NCI-H1105 (cell line): ENCODE measurements at regions not wholly inside any gene's neighbourhood (a gene's known extent, or its start where the extent isn't known, plus 50 kb on each side); places are given as distances from the start of the nearest gene placed in this dataset.
A peak's percentile ranks its signal among the peaks of the same experiment; 100 is the strongest.
"Not testable (repeated sequence)": the region's sequence is repeated elsewhere in the genome, so short reads cannot be mapped to it uniquely, and the experiment has no call there.

ENCODE experiments used
- DNase-seq: peaks from one replicate; lab custom pipeline; 2025; lab: John Stamatoyannopoulos, UW

DNA sequence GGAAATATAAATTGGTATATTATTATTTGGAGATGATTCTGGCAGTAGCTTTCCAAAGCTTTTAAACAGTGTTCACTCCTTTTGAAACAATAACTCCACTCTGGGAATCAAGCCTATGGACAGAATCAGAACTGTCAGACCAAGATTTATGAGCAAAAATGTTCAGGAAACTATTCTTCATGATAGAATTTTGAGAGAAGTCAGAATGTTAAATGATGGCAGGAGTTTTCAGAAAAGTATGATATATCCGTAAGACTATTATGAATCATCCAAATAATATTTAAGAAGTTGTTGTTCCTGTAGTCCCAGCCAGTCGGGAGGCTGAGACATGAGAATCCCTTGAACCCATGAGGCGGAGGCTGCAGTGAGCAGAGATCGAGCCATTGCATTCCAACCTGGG, 50.5 kb upstream of the ADGRG2 start:
- DNase-seq, result no peak

DNA sequence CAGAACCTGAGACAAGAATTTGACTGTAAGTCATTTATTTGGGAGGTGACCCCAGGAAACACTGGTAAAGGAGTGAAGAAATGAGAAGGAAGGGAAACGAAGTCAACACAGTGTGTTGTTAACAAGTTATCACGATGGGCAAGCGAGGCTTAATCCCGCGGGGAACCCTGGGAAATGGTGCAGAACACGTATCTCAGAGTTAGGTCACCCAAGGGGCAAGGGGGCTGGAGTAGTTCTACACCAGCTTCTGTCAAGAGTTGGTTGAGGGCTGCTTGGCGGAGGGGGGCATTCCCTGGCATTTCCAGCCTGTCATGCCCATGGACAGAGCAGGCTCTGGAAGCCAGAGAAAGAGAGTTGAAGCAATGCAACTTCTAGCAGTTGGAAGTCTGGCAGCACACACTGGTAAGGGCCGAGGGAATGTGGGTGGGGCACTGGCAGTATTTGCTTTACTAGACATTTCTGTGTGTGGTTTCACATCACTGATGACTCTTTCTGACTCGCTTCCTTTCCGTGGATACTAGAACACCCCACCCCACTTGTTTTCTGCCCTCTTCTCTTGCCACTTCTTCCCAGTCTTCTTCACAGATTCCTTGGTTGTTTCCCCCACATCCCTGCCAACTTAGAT, 52.2 kb upstream of the ADGRG2 start:
- no peak for DNase-seq

DNA sequence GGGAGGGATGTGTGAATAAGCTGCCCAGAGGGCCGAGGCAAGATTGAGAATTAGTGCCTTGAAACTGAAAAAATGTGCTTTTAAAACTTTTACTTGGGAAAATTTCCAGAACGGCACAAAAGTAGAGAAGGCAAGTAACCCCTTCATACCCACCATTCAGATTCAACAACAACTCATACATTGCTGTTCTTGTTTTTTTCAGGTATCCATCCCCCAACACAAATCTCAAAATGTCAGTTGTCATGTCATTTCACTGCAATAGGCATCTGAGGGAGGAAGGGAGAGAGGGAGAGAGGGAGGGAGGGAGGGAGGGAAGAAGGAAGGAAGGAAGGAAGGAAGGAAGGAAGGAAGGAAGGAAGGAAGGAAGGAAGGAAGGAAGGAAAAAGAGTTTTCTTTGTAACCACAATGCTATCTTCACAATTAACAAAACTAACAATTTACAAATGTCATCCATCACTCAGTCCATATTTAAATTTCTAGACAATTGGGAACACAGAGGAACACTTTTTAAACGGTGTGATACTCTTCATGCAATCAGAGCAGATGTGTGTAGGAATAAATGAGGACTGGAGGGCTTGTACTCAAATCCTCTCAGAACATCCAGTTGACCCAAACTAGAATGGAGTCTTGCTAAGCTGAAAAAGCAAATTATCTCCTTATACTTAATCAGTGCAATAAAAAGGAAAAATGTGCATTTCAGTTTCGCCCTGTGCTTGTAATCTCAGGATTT, 54.8 kb upstream of the ADGRG2 start:
- no peak for DNase-seq

DNA sequence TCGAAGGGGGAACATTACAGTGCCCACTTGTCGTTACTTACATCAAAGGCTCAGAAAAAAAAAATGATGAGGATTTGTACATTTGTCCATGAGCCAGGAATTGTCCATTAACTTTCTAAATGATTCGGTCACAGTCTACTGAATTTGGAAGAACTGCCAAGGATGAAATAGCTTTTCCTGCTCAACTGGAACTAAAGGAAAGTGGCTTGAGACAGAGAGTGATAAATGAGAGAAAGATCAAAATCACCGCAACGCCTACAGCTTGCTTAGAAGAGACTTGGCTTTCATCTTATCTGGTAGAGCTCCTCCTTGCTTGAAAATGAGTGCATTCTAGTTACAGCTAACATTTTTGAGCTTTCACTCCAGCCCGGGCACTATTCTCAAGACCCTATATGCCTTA, 55.5 kb upstream of the ADGRG2 start:
- DNase-seq, result peak; percentile 40

DNA sequence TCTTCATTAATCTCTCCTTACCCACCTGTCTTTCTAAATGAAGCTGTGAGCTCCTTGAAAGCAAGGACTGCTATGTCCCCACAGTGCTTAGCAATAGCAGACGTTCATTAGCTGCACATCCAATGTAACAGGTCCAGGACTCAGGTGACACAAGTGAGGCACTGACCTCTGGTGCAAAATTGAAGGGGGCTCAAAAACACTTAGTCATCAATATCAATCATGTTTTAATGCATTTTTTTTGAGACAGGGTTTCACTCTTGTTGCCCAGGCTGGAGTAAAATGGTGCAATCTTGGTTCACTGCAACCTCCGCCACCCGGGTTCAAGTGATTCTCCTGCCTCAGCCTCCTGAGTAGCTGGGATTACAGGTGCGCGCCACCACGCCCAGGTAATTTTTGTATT, 56.1 kb upstream of the ADGRG2 start:
- no peak for DNase-seq

DNA sequence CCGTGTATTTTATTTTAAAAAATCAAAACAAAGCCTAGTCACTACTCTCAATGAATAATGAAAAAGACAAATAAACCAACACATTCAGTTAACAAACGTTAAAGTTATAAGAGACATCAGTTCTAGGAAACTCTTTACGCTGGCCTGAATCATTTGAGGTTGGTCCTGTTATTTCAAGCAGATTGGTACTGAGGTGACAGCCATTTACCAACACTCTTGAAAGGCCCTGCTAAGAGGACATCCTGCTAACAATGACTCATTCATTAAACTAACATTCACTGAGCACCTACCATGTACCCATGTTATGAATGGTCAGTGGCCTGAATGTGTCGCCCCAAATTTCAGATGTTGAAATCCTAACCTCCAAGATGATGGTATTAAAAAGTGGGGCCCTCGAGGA, 57.1 kb upstream of the ADGRG2 start:
- no peak for DNase-seq

DNA sequence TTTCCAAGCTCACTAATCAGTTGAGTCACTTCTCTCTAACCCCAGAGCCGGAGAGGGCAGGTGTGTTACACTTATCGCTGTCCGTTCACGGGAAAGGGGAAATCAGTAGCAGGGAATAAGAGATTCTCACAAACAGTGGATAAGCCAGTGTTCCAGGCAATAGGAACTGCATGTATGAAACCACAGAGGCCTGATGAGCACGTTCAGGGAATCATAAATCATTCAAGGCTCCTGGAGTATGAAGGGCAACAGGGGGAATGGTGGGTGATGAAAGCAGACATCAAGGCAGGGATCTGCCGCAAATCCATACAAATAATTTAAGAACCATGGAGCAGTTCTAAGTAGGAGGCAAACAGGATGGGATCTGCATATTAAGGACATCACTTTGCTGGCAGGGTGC, 59.1 kb upstream of the ADGRG2 start:
- DNase-seq, result no peak

DNA sequence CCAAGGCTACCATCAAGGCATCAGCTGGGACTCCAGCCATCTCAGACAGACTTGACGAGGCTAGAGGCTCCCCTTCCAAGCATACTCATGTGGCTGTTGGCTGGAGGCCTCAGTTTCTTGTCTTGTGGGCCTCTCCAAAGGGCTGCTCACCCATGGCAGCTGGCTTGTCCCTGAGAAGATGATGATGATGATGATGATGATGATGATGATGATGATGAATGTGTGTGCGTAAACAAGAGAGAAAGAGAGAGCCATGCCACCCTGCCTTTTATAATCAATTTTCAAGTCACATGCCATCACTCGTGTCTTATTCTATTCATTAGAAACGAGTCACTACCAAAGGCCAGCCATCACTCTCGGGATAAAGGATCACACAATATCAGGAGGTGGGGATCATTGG, 60.5 kb upstream of the ADGRG2 start:
- no peak for DNase-seq

DNA sequence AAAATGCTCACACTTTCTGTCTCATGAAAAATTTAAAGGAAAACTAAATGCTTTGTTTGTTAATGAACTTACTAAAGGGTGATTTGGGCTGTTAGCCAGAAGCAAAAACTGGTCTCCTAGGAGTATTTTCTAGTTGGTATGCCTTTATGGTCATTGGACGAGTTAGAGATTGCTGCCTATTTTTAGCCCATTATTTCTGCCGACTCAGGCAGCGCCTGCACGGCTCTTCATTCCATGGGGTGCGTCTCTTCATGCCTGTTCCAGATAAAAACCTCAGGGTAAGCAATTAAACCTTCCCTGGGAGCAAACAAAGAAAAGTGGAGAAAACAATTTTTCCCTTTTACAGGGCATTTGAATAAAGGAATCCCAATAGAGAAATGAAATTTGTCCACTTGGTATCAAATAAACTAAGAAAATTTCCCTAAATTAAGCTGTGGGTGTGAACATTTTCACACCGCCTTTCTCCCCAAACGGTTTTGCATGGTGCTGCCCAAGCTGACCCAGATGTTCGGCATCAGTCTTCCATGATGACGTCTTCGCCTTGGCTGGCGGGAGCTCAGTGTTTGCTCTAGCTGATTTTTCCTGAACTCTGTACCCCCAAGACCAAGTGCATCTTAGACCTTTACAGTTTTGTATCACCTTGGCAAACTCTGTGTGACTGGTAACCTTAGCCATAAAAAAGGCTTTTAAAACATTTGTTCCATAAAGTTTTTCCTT, 61.7 kb upstream of the ADGRG2 start:
- DNase-seq, result no peak

DNA sequence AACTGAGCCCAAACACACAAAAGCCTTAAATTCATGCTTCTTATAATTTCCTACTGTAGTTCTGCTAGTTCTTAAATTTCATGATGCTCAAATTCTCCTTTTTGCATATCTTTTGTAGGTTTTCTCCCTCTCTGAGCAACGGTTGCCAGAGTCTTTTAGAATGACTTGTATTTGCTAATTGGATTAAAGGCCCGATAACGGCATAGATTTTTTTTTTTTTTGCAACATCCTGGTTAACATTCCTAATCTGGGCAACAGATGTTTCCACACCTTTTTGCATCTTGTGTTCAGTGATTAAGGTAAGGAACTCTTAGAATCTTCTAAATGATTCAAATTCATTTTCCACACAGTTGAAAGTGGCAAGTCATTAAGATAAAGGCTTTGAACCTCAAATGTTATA, 66.3 kb upstream of the ADGRG2 start:
- DNase-seq, result no peak

DNA sequence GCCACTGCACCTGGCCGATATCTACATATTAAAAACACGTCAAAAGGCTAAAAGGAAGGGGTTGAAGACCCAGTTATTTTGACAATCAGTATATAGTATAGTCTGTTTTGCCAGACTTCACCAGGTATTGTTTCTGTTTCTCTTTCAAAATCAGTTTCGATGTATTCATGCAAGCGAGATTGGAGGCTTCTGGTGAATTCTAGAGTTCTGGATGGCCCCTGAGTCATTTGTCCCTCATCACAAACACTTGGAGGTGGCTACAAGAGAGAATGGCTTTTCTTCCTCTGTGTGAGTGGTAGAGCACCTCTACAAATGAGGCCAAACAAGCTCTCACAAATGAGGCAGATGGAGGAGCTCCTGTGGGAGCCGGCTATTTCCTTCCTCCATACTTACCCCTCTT, 68.6 kb upstream of the ADGRG2 start:
- DNase-seq, result no peak

DNA sequence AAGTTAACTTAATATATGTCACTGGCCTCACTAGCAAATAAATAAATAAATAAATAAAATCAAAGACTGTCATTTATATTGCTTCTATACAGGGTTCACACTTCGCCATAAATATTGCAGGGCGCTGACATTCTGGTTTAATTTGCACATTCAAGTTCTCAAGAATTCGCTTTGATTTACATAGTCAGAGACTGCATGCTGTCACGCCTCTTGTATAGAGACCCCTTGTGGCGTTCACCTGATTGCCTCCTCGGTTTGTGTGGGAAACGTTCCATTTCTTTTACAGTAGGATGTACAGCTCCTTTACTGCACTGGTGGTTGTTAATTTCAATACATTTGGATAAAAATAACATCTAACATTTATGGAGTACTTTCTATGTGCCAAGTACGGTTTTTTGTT, 71.3 kb upstream of the ADGRG2 start:
- DNase-seq, result no peak

DNA sequence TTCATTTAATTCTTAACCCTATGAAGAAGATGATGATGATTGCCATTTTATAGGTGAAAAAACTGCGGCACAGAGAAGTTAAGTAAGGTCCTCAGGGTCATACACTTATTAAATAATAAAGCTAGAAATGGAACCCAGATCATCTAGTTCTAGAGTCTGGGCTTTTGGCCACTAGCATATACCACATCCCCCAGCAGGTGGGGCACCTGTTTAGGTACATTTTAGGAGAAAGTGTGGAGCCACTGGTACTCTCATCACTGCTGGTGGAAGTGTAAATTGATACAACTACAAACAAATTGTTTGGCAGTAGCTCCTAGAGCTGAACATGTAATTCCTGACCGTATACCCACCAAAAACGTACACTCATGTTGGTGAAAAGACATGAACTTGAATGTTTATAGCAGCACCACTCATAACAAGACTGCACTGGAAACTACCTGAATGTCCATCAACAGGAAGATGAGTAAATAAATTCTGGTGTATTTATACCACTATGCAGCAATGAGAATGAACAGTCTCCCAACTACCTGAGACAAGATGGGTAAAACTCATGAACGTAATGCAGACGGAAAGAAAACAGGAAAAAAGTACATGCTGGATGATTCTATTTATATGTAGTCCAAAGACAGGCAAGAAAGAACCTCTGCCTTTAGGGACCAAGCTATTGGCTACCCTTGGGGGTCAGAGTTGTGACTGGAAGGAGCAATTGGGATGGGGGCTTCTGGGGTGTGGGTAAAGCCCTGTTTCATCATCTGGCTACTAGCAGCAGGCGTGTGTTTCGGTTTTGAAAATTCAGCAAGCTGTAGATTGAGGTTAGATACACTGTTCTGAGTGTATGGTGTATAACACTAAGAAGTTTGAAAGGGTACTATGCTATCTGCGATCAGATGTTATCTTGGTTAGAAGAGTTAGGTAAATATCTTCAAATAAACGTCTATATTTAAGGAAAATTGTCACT, 72.3 kb upstream of the ADGRG2 start:
- no peak for DNase-seq

DNA sequence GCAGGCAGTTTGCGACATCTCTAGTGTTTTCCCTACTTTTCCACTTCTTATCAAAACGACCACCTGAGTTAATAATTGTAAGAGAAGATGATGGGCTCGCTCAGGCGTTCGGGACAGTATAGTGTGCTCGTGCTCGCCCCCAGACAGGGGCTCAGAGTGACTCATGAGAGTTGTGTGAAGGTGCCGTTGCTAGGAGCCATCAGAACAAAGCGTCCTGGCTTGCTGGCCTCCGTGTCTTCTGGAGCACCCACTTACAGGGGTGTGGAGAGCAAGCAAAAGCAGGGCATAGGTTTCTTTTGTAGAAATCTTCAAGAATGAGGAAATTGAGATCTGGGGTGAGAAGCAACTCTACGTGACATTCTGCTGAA, 73.0 kb upstream of the ADGRG2 start:
- DNase-seq, result no peak

DNA sequence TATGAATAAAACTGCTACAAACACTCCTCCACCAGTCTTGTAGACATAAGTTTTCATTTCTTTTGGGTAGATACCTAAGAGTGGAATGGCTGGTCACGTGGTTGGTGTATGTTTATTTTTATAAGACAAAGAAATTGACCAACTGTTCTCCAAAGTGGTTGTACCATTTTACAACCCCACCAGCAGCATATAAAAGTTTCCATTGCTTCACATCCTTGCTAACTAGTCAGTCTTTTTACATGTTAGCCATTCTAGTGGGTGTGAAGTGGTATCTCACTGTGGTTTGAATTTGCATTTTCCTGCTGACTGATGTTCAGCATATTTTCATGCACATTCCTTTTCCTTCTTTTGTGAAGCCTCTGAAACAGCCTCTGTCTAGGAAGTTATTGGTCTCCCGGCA, 76.2 kb upstream of the ADGRG2 start:
- no peak for DNase-seq

DNA sequence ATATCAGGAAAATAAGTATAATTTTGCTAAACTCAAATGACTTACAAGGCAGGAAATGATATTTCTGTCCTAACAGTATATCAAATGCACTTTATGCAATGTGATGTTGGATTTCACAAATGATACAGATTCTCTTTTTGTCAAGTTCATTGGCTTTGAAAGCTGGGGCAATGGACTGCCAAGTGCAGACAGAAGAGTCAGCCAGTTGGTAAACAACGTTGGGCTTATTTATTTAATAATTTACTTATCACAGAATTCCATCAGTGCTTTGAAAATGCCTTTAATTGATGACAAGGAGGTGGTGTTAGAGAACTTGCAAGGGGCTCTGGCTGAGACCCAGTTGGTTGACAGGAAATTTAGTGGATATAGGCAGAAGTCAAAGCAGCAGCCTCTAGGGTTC, 79.9 kb upstream of the ADGRG2 start:
- no peak for DNase-seq

DNA sequence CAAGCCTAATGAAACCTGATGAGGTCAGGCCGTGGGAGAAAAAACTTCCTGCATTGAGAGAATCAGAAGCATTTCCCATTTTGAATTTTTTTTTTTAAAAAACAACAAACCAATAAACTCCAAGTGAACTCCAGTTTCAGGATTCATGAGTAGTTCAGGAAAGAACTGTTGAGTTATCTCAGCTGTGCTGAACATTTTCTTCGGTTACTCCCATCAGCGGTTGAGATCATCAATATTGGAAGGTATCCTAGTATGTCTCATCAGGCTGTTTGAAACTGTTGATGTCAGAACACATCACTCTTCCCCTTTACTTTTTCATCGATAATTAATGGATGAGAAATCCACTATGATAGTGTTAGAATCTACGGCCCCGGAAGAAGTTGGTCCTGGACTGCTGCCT, 82.4 kb upstream of the ADGRG2 start:
- no peak for DNase-seq

DNA sequence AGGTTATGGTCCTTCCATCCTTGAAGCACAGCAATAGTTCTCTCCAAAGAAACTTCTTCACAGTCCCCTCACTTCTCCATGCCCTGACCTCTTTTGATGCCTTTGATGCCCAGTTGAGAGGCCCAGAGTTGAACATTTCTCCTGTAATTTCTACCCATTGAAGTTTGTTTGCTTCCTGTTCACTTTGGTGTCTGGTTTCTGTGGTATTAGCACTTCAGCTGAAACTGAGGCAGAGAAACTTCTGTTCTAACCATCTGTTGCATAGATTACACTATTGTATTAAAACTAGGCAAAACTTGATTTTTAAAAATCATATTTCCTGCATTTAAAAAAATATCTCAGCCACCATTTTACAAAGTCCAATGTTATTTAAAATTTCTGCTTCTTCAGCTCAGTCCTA, 89.8 kb upstream of the ADGRG2 start:
- DNase-seq, result no peak

DNA sequence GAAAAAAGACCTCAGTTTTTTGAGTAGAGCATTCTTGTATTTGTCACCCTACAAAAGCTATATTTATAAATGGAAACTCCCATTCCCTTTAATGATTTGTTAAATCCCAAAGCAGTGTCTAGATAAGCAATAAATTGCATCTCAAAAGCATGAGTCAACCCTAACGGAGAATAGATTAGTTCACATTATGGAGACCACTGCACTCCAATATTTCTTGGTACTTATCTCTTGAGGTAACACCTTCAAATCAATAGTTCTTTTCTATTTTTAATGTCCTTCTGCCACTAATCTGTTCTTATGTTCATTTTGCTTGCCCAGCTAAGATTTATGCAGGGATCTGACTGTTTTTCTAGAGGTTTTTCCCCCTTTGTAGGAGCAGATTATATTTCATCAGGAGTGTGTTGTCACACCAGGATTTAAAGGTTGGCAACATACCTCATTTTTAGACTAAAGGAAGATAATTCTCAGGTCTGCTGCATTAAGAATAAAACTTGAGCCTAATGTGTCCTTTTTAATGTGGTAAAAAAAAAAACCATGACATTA, 91.4 kb upstream of the ADGRG2 start:
- no peak for DNase-seq

DNA sequence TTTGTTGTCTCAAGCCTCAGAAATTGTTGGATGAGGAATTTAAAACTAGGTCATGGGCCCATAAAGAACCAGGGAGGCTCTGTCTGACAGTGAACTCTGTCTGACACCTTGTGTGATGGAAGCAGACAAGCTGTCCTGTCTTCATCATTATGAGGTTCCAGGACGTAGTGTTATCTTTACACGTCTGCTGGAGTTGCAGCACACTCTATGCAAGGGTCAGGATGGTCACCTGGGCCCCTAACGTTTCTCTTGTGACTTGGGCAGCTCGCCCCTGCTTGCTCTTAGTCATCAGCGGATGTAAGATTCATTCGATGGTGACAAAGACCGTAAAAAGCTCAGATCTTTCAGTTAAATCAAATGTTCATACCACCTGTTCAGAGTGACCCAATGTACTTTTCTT, 92.0 kb upstream of the ADGRG2 start:
- DNase-seq, result no peak

DNA sequence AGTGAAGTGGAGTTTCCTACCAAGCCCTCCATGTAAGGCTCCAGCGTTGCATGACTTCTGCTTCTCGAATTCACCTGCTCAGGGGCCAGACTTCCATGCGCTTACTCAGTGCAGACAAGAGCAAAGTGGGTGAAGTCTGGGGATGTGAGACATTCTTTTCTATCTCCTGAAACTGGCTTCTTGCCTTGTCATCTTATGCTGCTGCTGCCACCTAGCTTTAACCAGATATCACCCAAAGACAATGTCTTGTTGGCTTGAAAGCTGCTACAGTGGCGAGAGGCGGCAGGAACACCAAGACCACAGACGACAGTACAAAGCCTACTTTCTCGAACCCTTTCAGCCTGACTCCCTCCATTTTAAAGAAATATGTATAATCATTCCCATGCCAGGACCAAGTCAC, 103.6 kb upstream of the ADGRG2 start:
- DNase-seq, result no peak

DNA sequence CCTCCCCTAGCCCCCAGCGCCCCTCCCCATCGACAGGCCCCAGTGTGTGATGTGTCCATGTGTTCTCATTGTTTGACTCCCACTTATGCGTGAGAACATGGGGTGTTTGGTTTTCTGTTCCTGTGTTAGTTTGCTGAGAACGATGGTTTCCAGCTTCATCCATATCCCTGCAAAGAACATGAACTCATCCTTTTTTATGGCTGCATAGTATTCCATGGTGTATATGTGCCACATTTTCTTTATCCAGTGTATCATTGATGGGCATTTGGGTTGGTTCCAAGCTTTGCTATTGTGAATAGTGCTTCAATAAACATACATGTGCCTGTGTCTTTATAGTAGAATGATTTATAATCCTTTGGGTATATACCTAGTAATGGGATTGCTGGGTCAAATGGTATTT, 107.6 kb upstream of the ADGRG2 start:
- not testable (repeated sequence) for DNase-seq
